ENCODE measurements at regions not wholly inside any gene's neighbourhood (a gene's known extent, or its start where the extent isn't known, plus 50 kb on each side); places are given as distances from the start of the nearest gene placed in this dataset.

GRCh38 chr1:164452549-164452948 is 106.4 kb upstream of the PBX1 start:
- no peak for TF ChIP-seq CTCF (IDR thresholded peaks at IDR 0.05)
- TF ChIP-seq POLR2A (IDR thresholded peaks at IDR 0.05): no peak
